Activated T-cell treated with anti-CD3 and anti-CD28 coated beads, Interleukin-2, amount 50 U/mL, for 1 hour (primary cell): ENCODE measurements at regions not wholly inside any gene's neighbourhood (a gene's known extent, or its start where the extent isn't known, plus 50 kb on each side); places are given as distances from the start of the nearest gene placed in this dataset.
A peak's percentile ranks its signal among the peaks of the same experiment; 100 is the strongest.
"Not testable (repeated sequence)": the region's sequence is repeated elsewhere in the genome, so short reads cannot be mapped to it uniquely, and the experiment has no call there.

Experiments
- DNase-seq: peaks from one replicate; pipeline ENCODE4 v3.0.0-alpha.2; 2020

GRCh38 chr6:137717074-137718073, 149.7 kb upstream of the TNFAIP3 start:
- DNase-seq = peak; percentile 71

GRCh38 chr6:137718903-137719302, 148.2 kb upstream of the TNFAIP3 start:
- not testable (repeated sequence) for DNase-seq

- no peak for DNase-seq
These were observed 144.2 kb upstream of the TNFAIP3 start for GRCh38 chr6:137722749-137723272.

GRCh38 chr6:137723273-137724017, 143.6 kb upstream of the TNFAIP3 start:
- DNase-seq = no peak

GRCh38 chr6:137724018-137724403, 143.0 kb upstream of the TNFAIP3 start:
- no peak for DNase-seq

- DNase-seq = no peak
These were observed 142.4 kb upstream of the TNFAIP3 start for GRCh38 chr6:137724495-137725211.

- no peak for DNase-seq
These were observed 141.1 kb upstream of the TNFAIP3 start for GRCh38 chr6:137725949-137726348.

GRCh38 chr6:137726582-137726981, 140.5 kb upstream of the TNFAIP3 start:
- DNase-seq = no peak

GRCh38 chr6:137727216-137727765, 139.8 kb upstream of the TNFAIP3 start:
- DNase-seq = no peak

- no peak for DNase-seq
These were observed 138.4 kb upstream of the TNFAIP3 start for GRCh38 chr6:137728386-137729349.

- DNase-seq = no peak
These were observed 137.0 kb upstream of the TNFAIP3 start for GRCh38 chr6:137729866-137730629.

GRCh38 chr6:137731600-137731959, 135.5 kb upstream of the TNFAIP3 start:
- DNase-seq = no peak

- no peak for DNase-seq
These were observed 135.0 kb upstream of the TNFAIP3 start for GRCh38 chr6:137731960-137732616.

GRCh38 chr6:137733372-137733771, 133.7 kb upstream of the TNFAIP3 start:
- no peak for DNase-seq

GRCh38 chr6:137734005-137734874, 132.8 kb upstream of the TNFAIP3 start:
- DNase-seq = no peak

GRCh38 chr6:137734875-137735182, 132.2 kb upstream of the TNFAIP3 start:
- no peak for DNase-seq

- DNase-seq = no peak
These were observed 130.8 kb upstream of the TNFAIP3 start for GRCh38 chr6:137736048-137736818.

GRCh38 chr6:137736911-137737310, 130.1 kb upstream of the TNFAIP3 start:
- DNase-seq = no peak
